Thyroid gland (tissue), 4 donors: ENCODE measurements at regions not wholly inside any gene's neighbourhood (a gene's known extent, or its start where the extent isn't known, plus 50 kb on each side); places are given as distances from the start of the nearest gene placed in this dataset.

Source experiments
- CTCF ChIP-seq, 6 experiments: fragments of 200-600 bp in 3 of 6; fragments of 450-650 bp in 3 of 6; sonication (generic) in 3 of 6; IDR thresholded peaks; one replicate each; pipeline ENCODE4 v1.5.1; 2016 to 2019; ENCODE audit warnings: antibody characterized with exemption in 6 of 6, mild to moderate bottlenecking in 2 of 6, inconsistent platforms in 1 of 6, moderate library complexity in 1 of 6
- POLR2A ChIP-seq, 2 donors: fragments of 450-650 bp; IDR thresholded peaks; one replicate each; pipeline ENCODE4 v1.6.1; 2017; ENCODE audit warnings: antibody characterized with exemption in 2 of 2, mild to moderate bottlenecking in 2 of 2, moderate library complexity in 1 of 2

- TF ChIP-seq POLR2A (IDR thresholded peaks at IDR 0.05) (no peak), CTCF (IDR thresholded peaks at IDR 0.05) (no peak)
These were observed 399.7 kb upstream of the THBS1 start for GRCh38 chr15:39181056-39181747.
